Left lung (tissue), 4 donors: ENCODE measurements at regions not wholly inside any gene's neighbourhood (a gene's known extent, or its start where the extent isn't known, plus 50 kb on each side); places are given as distances from the start of the nearest gene placed in this dataset.

Source experiments
- ATAC-seq: fragments of 200-7000 bp; cut with Tn5 transposase; one replicate; pipeline ENCODE4 v1.9.1; 2020; ENCODE audit warnings: moderate library complexity
- DNase-seq, 4 donors: peaks; one replicate each; pipeline ENCODE4 v3.0.0-alpha.2; 2013 to 2020
- H3K27ac ChIP-seq, 2 donors: fragments of 200-600 bp; sonication (generic) in 1 of 2; one replicate each; pipeline versions ENCODE4 v1.5.0 to v1.8.0; 2020 to 2021
- H3K27me3 ChIP-seq, 2 donors: fragments of 200-600 bp; sonication (generic) in 1 of 2; one replicate each; pipeline versions ENCODE4 v1.5.0 to v1.8.0; 2020 to 2021
- H3K36me3 ChIP-seq, 2 donors: fragments of 200-600 bp; sonication (generic) in 1 of 2; one replicate each; pipeline versions ENCODE4 v1.5.0 to v1.8.0; 2020 to 2021
- H3K4me1 ChIP-seq, 2 donors: fragments of 200-600 bp; one replicate each; pipeline ENCODE4 v1.8.0; 2021
- H3K4me3 ChIP-seq, 2 donors: fragments of 200-600 bp; sonication (generic) in 1 of 2; one replicate each; pipeline versions ENCODE4 v1.5.0 to v1.8.0; 2020 to 2021; ENCODE audit warnings: mild to moderate bottlenecking in 1 of 2
- H3K9me3 ChIP-seq, 2 donors: fragments of 200-600 bp; sonication (generic) in 1 of 2; one replicate each; pipeline versions ENCODE4 v1.5.0 to v1.8.0; 2020 to 2021
- intact Hi-C, 2 donors: fragments of 100-400 bp; cut with DNase I; formaldehyde crosslinking; loops; one replicate each; pipeline versions ENCODE4 v1.11.2 to v1.14.2; 2022
- TF ChIP-seq, protein P1 (sequence below), 2 donors: fragments of 200-600 bp; sonication (generic) in 1 of 2; IDR thresholded peaks; one replicate each; pipeline versions ENCODE4 v1.5.0 to v1.8.0; 2021; ENCODE audit warnings: antibody characterized with exemption in 2 of 2
- donor health status: DM: no; HTN: yes; CAD: no.
- donor health status: DM: no; HTN: no; CAD: no.

DNA sequence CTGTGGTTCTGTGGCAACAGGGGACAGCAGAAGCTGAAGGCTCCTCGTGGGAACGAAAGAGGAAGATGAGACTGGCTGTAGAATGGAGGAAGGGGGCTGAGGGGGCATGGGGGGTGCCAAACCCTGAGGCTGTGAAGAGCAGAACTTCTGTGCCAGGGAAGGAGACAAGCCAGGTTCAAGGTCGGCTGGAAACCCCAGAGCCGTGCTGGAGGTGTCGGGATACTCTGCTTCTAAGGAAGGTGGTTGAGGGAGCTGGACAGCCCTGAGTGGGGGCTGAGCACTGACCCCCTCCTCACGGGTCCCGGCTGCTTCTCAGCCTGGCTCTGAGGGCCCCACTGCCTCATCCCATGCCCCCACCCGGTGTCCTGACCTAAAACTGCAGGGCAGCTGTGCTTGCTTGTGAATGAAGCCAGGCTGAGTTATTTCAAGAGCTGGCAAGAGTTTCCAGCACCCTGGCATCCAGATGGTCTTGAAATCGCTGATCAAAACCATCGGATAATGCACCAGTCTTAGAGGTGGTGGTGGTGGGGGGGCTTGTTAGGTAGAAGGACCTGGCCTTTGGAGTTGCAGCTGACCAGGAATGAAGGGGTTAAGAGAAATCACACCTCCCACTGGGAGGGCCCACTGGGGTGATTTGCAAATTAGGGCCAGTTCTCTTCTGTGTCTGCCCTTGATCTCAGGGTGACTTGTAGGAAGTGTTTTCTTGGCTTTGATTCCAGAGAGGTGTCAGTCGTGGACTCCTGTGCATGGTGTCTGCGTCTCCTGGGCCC lies 218.9 kb upstream of the C1orf174 start:
- TF ChIP-seq, protein P1, sequence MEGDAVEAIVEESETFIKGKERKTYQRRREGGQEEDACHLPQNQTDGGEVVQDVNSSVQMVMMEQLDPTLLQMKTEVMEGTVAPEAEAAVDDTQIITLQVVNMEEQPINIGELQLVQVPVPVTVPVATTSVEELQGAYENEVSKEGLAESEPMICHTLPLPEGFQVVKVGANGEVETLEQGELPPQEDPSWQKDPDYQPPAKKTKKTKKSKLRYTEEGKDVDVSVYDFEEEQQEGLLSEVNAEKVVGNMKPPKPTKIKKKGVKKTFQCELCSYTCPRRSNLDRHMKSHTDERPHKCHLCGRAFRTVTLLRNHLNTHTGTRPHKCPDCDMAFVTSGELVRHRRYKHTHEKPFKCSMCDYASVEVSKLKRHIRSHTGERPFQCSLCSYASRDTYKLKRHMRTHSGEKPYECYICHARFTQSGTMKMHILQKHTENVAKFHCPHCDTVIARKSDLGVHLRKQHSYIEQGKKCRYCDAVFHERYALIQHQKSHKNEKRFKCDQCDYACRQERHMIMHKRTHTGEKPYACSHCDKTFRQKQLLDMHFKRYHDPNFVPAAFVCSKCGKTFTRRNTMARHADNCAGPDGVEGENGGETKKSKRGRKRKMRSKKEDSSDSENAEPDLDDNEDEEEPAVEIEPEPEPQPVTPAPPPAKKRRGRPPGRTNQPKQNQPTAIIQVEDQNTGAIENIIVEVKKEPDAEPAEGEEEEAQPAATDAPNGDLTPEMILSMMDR (IDR thresholded peaks at IDR 0.05) = no peak
- Histone ChIP-seq H3K27me3 (peaks cover 0 to 65% of the 10 kb centered on the region in 2 donors), H3K36me3 (no peaks in the 10 kb centered on the region), H3K4me3 (no peak overlapping the region), H3K27ac (no peak overlapping the region), H3K4me1 (no peaks in the 10 kb centered on the region), H3K9me3 (no peaks in the 10 kb centered on the region)
- intact Hi-C loops = no loop called here
- DNase-seq (no peak), ATAC-seq (no peak)

DNA sequence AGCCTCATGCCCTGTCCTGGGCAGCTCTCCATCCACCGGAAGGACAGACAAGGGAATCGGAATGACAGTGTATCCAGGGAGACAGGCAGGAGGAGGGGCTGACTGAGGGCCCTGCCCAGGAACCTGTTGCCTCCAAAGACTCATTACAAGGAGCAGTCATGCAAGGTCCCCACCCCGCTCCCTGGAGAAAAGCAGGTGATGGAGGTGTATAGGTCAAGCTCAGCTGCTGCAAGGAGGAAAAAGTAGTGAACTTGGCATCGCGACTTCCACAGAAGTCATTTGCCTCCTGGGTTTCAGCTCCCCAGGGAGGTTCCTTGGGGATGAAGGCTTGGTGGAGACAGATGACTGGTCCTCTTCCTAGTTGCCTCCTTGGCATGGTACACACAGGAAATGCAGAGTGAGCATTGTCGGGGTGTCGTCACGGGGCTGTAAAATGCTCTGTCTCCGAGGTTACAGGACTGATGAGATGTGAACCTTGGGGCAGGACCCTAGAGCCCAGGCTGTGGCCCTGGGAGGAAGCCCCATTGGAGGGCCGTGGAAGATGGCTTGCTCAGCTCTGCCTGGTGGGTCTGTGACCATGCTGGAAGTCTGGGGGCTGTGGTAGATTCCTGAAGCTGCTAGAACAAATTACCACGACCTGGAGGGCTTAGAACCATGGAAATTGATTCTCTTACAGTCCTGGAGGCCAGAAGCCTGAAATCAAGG lies 219.6 kb upstream of the C1orf174 start:
- intact Hi-C loops = no loop called here
- no peak for ATAC-seq

DNA sequence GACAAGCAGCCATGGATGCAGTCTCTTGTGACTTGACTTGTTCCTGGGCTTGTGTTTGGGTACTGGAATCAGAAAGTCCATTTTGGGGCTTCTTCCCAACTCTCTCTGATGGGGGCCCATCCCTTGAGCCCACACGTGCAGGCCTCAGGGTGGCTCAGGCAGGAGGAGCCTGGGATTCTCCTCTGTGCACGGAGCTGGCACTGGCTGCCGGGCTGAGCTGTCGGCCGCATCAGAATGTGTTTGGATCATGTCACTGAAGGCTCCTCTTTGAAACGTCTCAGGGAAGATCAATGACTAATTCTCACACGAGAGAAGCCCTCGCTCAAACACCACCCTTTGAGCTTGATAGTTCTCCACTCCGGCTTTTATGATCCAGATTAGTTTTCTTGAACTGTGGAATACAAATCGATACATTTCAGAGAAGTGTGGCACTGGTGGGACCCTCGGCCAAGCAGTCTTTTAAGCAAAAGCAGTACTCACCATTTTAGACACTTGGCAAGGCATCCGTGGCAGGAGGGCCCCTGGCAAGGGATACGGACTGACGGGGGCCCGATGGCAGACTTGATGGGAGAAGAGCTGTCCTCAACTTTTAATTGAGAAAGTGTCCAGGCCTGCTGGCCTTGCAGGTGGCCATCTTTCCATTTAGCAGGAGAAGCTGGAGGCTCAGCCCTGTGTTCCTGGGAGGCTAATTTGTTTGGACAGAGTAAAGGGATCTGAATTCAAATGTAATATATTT lies 220.7 kb upstream of the C1orf174 start:
- Histone ChIP-seq H3K36me3 (no peaks in the 10 kb centered on the region), H3K4me3 (no peak overlapping the region), H3K9me3 (no peaks in the 10 kb centered on the region), H3K4me1 (no peaks in the 10 kb centered on the region), H3K27me3 (peaks cover 0 to 53% of the 10 kb centered on the region in 2 donors), H3K27ac (no peak overlapping the region)
- intact Hi-C loops = no loop called here
- ATAC-seq (no peak), DNase-seq (no peak)
- TF ChIP-seq, protein P1 (IDR thresholded peaks at IDR 0.05) = no peak

More for the DNA sequence above, 219.6 kb upstream of the C1orf174 start:
- Histone ChIP-seq H3K36me3 (no peaks in the 10 kb centered on the region), H3K27ac (no peak overlapping the region), H3K4me3 (no peak overlapping the region), H3K9me3 (no peaks in the 10 kb centered on the region), H3K27me3 (peaks cover 0 to 63% of the 10 kb centered on the region in 2 donors), H3K4me1 (no peaks in the 10 kb centered on the region)
- TF ChIP-seq, protein P1 (IDR thresholded peaks at IDR 0.05) = no peak
- no peak for DNase-seq

GRCh38 chr1:4121293-4121684 lies 221.2 kb upstream of the C1orf174 start:
- intact Hi-C loops = no loop called here
- Histone ChIP-seq H3K27me3 (peaks cover 0 to 49% of the 10 kb centered on the region in 2 donors), H3K27ac (no peak overlapping the region), H3K9me3 (no peaks in the 10 kb centered on the region), H3K4me3 (no peak overlapping the region), H3K4me1 (no peaks in the 10 kb centered on the region), H3K36me3 (no peaks in the 10 kb centered on the region)
- TF ChIP-seq, protein P1 (IDR thresholded peaks at IDR 0.05) = no peak
- DNase-seq (no peak), ATAC-seq (no peak)
